Inflammatory macrophage treated with lipopolysaccharide for 1 hour (primary cell): ENCODE measurements at regions not wholly inside any gene's neighbourhood (a gene's known extent, or its start where the extent isn't known, plus 50 kb on each side); places are given as distances from the start of the nearest gene placed in this dataset.

Source experiments
- DNase-seq, 2 donors: peaks; one replicate each; pipeline ENCODE4 v3.0.0-alpha.2; 2020 to 2022

DNA sequence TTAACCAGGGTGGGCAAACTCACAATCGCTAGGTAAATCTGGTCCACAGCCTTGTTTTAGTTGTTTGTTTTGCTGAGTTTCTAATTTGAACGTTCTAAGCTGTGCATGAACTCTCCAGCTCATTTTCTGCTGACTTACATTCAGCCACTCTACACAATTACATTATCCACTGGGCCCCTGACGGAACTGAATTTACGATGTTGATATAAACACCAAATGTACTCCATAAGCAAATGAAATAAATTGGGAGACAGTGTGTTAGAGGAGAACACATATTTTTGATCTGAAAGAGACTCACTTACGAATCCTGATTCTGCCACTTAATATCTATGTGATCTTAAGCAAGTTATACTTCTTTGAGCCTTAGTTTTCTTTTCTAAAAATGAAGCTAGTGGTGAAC lies 393.4 kb downstream of the ZNF608 start:
- DNase-seq, result no peak

DNA sequence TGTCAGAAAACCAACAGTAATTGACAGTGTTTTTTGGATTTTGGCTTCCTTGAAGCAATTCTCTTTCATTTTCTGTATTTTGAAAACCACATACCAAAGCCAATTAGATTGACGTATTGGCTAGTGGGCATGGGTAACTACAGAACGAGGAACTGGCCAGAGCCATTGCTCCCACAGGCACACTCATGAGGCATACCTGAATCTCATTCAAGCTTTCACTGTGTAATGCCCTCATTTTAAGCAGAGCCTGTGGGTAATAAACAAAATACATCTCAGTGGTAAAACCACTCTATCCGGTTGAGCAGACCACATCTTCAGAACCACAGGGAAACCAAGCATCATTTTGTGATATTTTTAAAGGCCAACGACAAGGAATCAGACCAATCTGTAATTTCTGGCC lies 394.1 kb downstream of the ZNF608 start:
- no peak for DNase-seq

DNA sequence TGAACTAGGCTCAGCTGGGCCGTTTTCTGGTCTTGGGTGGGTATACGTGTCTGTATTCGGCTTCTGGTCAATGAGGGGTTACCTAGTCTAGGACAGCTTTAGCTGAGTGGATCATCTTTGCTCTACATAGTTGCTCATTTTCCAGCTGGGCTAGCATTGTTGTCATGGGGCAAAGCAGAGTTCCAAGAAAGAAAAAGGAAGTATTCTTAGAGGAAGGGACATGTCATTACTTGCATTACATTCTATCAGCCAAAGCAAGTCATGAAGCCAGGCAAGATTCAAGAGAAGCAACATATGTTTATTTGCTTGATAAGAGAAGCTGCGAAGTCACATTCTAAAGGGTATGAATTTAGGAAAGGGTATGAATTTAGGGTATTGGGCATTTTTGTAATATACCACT lies 396.5 kb downstream of the ZNF608 start:
- DNase-seq, result no peak

DNA sequence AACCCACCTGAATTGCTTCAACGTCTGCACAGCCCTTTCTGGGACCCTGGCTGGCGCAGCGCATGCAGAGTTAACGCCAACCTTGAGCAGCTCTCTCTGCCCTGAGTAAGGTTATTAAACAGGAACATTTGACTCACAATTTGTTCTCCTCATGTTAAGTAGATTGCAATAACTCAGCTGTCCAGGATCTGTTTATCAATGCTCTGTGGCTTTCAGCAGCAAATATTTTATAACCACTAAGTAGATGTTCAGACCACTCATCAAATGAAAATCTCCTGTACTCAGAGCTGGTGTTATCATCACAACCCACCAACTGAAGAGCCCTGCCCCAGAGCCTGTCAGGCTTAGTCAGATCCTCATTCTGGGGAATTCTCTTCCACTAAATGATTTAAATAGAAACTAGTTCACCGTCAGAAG lies 403.0 kb downstream of the ZNF608 start:
- no peak for DNase-seq

DNA sequence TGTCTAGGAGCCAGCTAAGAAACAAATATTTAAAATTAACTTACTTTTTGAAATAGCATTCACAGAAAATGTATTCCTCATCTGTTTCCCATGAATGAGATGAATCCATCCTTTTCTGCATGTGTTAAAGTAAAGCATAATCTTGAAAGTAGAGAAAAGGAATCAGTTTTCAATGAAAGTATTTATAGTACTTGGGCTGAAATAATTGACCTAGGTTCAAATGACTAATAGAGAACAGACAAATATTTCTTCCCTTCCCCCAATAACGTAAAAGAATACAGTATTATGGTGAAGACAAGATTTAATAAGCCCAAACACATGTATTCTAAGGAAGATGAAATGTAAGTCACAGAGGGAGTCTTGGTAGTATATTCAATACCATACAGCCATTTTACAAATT lies 403.5 kb downstream of the ZNF608 start:
- DNase-seq, result no peak

DNA sequence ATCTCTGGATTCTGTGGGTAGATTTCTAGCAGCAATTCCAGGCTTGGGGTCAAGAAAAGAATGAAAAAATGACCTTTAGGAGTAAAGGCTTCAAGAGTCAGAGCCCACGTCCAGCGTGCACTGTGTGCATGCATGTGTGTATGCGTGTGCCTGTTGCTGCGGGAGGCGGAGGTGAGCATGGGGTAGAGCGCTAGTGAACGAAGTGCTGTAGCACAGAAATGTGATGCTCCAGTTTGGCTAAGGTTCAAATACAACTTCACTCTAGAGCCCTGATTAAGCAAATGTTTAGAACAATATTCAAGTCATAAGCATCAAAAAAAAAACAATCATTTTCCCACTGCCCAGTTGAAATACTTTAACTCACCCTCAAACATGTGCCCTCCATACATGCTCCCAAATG lies 403.9 kb downstream of the ZNF608 start:
- no peak for DNase-seq

DNA sequence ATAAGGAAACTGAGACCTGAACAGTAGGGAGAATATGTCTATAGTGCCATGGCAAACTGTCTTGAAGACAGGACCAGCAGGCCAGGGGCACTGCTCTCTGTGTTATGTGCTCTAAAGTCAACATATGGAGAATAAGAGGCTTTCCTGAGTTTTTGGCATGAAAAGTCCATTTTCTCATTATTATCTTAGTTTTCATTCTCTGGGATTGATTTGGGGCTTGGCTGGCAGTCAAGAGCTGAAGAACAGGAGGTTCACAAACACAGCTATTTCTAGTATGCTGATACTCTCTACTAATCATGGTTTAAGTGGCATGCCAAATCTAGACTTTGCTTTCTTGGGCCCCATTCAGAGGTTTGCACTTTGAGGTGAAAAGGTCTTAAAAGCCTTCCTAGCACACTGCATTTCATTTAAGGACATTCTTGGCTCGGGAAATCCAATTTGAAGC lies 404.4 kb downstream of the ZNF608 start:
- DNase-seq, result no peak

DNA sequence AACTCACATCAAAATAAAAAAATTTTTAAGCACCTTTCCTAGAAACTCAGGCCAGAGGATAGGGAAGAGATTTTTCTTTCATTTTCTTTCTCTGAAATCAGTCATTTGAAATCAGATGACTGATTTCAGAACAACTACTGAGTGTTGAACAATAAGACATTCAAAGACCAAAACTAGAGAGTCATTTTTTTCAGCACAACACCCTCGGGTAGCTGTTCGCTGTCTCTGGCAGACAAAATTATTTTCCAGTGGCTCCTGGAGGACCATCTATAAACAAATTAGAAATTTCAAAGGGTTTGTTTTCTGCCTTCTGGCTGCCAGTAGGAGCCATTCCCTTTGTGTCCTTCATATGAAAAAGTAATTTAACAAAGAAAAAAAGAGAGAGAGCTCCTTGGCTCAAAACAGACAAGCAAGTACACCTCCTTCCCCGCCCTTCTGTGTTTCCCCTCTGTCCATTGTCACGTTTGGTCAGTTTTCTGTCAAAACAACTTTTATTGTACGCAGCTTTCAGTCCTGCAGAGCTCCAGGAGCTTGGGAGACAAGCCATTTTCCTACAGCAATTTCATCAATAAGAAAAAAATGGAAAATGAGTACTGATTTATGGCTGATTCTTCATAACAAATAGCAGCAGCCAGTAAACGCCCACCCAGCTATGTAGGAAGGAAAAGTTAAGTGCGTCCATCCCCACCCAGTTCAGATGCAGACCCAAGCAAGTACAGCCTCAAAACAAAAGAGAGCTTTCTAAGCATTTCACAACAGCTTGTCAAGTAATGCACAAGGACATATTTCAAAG lies 405.2 kb downstream of the ZNF608 start:
- no peak for DNase-seq

DNA sequence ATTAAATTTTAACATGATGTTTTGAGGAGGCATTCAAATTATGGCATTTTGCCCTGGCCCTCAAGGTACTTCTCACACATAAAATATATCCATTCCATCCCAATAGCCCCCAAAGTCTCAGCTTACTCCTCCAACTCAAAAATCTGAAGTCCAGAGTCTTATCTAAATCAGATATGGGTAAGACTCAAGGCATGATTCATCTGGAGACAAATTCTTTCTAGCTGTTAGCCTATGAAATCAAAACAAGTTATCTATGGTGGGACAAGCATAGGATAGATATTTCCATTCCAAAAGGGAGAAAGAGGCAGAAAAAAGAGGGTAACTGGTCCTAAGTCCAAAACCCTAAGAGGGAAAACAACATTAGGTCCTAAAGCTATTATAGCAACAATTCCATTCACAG lies 408.4 kb downstream of the ZNF608 start:
- no peak for DNase-seq

DNA sequence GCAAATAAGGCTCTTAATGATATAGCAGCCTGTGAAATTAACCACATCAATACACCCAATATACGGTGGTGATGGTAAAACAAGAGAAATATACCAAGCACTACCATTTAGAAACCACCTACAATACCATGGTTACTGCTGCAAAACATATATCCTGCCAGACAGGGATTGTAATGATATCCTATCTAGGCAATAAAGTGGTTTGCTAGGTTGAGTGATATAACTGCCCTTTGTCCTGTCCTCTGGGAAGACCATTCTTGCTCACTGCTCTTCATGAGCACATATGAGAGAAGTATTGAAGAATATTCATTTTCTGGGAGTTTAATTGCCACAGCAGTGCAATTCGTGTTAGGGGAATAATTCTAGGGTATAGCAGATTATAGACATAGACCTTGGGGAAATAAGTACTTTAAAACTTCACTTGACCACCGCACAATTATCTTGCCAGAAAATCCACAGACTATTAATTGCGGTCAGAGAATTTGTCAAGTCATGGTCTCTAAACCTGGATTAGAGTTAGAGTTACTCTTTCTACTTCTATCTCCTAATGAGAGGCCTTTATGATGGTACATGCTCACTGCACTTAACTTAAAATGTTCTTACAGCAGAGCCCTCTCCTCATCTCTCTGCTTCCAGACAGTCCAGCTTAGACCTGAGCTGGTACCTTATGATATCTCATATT lies 413.0 kb downstream of the ZNF608 start:
- DNase-seq, result no peak

DNA sequence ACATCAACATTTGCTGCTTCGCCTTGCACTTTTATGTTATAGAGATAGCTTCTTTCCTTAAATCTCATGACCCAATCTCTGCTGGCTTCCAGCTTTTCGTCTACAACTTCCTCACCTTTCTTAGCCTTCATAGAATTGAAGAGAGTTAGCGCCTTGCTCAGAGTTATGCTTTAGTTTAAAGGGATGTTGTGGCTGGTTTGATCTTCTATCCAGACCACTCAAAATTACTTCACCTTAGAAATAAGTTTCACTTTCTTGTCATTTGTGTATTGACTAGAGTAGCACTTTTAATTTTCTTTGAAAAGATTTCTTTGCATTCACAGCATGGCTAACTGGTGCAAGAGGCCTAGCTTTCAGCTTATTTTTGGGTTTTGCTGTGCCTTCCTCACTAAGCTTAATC lies 414.2 kb downstream of the ZNF608 start:
- no peak for DNase-seq

DNA sequence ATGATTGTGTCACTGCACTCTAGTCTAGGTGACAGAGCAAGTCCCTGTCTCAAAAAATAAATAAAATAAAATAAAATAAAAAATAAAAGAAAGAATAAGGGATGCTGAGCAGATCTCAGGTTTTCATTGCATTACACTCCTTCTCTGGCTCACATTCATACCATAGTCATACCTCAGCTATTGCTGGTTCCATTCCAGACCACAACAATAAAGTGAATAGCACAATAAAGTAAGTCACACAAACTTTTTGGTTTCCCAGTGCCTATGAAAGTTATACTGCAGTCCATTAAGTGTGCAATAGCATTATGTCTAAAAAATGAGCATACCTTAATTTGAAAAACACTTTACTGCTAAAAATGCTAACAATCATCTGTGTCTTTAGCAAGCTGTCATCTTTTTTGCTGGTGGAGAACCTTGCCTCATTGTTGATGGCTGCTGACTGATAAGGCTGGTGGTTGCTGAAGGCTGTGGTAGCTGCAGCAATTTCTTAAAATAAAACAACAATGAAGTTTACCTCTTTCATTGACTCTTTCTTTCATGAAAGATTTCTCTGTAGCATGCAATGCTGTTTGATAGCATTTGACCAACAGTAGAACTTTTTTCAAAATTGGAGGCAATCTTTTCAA lies 415.7 kb downstream of the ZNF608 start:
- no peak for DNase-seq

DNA sequence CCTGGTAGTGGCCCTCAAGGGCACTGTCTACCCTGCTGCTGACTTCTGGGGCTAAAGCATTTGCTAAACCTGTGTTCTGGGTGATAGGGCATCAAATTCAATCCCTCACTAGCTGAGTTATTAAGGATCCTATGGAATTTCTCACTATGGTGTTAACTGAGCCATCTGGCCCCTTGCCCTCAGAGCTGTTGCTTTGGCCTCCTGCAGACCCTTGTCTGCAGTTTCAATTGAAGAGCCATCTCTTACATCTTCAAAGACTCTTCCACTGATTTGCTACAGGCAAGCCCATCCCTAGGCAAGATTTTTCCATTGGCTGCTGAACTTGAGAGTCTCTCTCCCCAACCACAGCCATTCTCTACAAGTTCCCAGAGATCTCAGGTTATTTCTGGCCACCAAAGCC lies 418.2 kb downstream of the ZNF608 start:
- no peak for DNase-seq

DNA sequence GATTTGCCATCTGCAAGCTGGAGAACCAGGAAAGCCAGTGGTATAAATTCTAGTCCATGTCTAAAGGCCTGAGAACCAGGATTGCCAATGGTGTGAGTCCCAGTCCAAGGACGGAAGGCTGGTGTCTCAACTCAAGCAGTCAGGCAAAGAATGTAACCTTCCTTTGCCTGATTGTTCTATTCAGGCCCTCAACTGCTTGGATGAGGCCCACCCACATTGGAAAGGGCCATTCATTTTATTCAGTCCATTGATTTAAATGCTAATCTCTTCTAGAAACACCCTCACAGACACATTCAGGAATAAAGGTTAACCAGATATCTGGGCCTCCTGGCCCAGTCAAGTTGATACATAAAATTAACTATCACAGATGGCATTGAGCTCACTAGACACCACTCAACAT lies 427.8 kb downstream of the ZNF608 start:
- DNase-seq, result no peak

DNA sequence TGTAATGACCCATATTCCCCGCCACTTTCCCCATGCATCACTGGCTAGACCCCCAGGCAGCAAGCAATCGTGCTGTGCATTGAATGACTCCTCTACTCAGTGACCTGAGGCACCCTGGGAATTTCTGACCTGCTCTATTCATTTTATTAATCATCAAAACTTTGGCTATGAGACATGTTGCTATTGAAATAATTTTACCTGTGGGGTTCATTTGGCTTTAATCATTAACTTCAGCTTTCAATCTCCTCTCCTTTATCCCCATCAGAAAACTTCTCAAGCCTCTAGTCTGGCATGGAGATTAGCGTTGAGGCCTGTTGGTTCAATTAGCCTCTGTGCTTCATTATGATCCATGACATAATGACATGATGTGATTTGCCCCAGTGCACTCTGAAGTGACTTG lies 429.0 kb downstream of the ZNF608 start:
- no peak for DNase-seq

DNA sequence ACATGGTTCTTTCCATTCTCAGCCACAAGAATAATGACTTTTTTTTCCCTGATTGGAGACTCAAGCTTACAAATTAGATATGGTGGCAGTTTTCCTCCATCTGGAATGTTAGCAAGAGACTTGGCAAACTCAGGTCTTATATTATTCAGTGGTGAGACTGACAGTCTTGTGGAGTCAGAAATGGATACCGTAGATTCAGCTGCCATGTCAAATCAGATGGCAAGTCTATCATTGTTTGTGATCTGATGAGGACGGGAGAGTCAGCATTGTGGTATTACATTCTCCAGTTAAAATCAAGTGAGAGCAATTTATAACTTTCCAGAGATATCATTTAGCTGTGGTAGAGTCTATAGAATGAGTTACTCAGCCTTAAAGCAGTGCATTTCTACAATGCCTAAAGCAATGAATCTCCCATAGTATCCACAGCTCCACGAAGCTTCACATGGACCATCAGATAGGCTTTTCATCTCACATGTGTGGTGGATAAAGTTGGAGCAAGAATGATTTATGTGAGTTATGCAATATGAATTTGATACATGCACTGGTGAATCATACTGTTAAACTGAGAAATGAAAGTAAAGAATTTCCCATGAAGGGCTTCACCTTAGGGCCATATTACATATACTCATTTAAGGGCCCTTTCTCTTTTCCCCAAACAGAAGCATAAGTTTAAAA lies 430.6 kb downstream of the ZNF608 start:
- no peak for DNase-seq

DNA sequence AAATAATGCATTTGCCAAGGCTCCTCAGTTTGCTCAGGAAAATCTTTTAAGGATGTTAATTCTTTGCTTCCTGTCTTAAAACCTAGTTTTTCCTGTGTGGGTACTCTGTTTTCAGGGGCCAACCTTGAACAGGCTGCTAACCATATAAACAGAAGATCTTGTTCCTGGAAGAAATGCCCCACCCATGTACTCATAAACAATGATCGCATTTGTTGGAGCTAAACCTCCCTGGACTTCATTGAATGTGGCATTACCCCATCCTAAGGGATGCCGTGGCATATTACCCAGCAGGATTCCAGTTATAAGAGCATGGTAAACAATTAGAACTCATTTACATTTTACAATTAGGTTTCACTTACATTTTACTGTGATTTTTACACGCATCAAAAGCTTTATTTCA lies 436.0 kb downstream of the ZNF608 start:
- no peak for DNase-seq

DNA sequence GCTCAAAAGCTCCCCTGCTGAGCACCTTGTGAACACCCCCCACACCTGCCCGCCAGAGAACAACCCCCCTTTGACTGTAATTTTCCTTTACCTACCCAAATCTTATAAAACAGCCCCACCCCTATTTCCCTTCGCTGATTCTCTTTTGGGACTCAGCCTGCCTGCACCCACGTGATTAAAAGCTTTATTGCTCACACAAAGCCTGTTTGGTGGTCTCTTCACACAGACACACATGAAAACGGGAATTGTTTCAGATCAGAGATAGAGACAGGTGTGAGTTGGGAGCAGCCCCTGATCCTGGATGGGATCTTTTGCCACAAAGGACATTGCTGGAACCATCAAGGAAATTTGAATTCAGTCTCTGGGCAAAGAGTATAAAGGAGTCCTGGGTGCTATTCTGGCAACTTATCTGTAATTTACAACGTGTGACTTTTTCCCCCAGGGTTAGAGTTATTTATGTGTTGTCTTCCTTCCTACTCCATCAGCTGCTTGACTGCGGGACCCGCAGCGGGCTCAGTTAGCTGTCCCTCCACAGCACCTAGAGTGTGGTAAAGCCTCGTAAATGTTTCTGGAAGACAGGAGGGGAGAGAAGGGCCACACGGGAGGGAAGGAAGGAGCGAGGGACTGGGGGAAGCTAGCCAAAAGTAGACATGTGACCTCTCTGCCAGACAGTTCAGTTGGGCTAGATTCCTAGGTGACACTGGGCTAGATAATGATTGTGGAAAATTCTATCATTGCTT lies 437.0 kb downstream of the ZNF608 start:
- no peak for DNase-seq

DNA sequence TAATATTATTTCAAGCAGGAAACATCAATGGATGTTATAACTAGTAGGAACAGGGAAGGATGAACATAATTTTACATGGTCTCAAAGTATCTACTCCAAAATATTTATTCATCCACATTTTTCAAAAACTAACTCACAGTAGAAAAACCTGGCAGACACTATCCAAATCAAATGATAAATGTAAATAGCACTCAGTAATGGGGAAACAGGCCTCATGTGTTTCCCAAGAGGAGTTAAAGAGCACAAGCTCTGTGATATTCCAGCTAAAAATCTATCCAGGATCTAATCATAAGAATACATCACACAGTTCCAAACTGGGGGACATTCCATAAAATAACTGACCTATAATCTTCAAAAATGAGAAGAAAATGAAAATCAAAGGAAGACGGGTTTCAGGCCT lies 443.1 kb downstream of the ZNF608 start:
- DNase-seq, result no peak

DNA sequence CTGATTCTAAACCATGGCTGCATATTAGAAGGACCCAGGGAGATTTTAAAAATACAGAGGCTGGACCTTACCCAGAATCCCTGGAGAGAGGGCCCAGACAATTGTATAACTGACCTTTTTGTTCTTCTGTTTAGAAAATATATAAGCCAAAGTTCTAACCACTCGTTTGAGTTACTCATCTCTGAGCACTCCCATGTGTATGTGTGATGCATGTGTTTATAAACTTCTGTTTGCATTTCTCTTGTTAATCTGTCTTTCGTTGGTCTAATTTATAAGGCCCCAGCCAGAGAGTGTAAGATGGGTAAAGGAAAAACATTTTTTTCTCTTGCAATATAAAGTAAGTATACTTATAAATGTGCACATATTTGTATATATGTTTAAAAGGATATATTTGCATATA lies 443.9 kb downstream of the ZNF608 start:
- no peak for DNase-seq

DNA sequence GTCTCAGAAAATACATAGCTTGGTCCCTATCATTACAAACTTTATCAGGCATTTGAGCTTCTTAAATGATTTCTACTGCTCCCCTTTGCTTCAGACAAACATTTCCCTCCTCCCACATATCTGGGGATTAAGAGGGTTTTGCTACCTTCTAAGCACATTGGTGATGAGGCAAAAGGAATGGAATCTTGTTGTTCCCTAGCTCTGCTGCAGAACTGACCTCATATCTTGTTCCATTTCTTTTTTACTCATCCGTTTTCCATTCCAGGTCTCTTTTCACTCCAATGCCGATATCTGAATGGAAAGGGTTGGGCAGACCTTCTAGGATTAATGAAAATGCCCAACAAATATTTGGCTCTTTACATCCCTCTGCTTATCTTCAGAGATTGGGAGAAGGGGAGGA lies 444.6 kb downstream of the ZNF608 start:
- DNase-seq, result no peak

DNA sequence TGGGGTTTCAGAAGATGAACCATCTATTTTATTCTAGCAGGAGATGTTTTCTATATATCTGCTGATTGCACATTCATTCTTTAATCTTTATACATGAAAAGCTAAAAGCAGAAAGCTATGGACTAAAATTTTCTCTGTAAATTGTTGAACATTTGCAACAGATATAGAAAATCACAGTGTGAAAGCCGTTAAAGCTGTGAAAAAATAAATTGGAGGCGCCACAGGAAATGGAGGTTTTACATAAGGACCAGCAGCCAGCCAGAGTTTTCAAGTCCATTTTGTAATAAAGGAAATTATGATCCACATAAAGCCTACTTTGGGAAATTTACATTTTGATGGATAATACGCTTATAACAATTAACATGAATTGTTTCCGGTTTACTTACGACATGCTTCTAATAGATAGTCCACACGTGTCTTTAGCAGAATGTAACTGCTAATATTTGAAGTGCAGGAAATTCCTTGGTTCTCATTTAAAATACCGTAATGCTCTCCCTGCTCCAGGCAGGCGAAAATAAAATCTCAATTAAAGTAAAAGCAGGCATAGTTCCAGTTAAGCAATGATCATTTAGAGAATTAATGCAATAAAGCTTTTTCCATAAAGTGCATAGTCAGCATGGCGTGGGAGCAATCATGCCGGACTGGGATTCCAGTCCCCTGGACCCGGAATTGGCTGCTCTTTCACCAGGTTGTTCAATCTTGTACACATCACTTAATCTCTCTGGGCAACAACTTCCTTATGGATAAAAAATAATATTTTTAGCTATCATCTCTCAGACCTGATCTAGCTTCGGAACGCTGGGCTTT lies 445.4 kb downstream of the ZNF608 start:
- no peak for DNase-seq
